ENCODE measurements at regions not wholly inside any gene's neighbourhood (a gene's known extent, or its start where the extent isn't known, plus 50 kb on each side); places are given as distances from the start of the nearest gene placed in this dataset.

DNA sequence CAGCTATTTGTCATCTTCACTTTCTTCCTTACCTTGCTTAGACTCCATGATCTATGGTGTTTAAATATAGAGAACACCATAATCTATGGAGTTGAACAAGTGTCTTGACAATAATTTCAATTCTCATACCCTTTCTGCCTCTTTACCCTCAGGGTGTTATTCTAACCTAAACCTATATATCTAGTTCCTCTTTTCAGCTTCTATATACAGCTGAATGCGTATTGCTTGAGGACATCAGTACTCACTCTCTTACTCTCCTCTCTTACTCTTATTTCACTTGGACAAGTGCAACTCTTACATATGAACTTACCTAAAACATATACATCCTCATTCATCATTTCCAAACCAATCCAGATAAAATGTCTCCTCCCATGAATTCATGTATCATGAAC lies 187.1 kb downstream of the RAP2B start:
- TF ChIP-seq, protein P1, sequence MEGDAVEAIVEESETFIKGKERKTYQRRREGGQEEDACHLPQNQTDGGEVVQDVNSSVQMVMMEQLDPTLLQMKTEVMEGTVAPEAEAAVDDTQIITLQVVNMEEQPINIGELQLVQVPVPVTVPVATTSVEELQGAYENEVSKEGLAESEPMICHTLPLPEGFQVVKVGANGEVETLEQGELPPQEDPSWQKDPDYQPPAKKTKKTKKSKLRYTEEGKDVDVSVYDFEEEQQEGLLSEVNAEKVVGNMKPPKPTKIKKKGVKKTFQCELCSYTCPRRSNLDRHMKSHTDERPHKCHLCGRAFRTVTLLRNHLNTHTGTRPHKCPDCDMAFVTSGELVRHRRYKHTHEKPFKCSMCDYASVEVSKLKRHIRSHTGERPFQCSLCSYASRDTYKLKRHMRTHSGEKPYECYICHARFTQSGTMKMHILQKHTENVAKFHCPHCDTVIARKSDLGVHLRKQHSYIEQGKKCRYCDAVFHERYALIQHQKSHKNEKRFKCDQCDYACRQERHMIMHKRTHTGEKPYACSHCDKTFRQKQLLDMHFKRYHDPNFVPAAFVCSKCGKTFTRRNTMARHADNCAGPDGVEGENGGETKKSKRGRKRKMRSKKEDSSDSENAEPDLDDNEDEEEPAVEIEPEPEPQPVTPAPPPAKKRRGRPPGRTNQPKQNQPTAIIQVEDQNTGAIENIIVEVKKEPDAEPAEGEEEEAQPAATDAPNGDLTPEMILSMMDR (IDR thresholded peaks at IDR 0.05): no peak
- TF ChIP-seq POLR2A (IDR thresholded peaks at IDR 0.05): no peak

Measured in breast epithelium (tissue), 3 donors.